HG03558 (cell line): ENCODE measurements at regions not wholly inside any gene's neighbourhood (a gene's known extent, or its start where the extent isn't known, plus 50 kb on each side); places are given as distances from the start of the nearest gene placed in this dataset.
"Not testable (repeated sequence)": the region's sequence is repeated elsewhere in the genome, so short reads cannot be mapped to it uniquely, and the experiment has no call there.

Source experiments
- ATAC-seq: cut with Tn5 transposase; IDR thresholded peaks from one replicate; pipeline ENCODE4 v1.9.1; 2021; ENCODE audit warnings: moderate number of reproducible peaks; ENCODE audit not compliant: unreplicated experiment; ENCODE audit errors: extremely low read depth

DNA sequence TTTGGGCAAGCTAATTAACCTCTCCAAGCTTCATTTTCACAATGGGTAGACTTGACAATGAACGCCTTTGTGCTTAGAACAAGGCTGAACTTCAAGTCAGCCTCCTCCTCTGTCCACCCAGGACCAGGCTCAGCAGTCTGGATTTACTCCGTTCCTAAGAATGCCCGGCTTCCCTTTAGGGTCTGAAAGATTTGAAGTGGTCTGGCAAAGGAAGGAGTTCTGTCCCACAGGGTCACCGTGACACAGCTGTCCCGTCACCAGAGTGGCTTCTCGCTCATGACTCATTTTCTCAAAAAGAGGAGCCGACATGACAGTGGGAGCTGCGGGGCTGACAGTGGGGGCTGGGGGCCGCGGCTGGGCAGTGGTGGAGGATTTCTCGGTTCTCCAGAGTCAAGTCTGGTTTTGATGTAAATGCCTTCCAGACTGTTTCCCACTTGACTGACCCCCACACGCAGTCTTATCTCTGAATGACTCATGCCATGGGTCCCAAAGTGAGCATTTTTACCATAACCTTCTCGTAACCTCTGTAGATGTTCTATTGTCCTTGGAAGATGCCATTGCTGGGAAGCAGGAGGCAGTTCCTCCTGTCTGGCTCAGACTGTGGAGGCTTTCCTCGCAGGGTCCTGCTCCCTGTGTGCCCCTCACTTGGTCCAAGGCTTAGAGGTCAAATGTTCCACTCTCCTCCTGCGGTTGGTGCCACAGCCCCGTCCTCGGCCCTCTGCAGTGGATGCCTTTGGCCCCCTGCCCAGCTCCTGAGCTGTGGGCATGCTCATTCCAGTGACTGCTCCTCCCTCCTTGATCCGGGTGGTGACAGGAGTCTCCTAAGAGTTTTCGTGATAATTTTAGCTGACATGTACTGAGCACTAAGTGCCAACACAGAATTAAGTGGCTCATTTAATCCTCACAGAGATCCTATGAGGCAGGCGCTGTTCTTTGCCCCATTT lies 253.1 kb downstream of the FNDC1 start:
- ATAC-seq: no peak

DNA sequence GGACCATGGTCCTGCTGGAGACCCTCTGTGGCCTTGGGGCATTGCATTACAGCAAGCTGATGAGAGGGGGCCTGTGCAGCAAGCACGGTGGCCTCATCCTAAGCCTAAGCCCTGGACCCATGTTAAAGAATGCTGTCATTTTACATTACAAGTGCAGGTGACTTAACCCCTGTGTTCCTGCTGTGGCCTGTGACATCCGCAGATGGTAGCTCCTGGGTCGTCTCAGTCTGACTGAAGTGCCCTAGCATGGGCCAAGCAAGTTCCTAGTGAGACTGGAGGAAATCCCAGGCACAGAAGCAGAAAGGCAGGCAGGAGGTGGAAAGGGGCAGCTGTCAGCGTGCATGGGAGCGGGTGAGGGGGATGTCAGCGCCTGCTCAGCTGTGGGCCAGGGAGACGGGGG lies 252.4 kb downstream of the FNDC1 start:
- no peak for ATAC-seq

DNA sequence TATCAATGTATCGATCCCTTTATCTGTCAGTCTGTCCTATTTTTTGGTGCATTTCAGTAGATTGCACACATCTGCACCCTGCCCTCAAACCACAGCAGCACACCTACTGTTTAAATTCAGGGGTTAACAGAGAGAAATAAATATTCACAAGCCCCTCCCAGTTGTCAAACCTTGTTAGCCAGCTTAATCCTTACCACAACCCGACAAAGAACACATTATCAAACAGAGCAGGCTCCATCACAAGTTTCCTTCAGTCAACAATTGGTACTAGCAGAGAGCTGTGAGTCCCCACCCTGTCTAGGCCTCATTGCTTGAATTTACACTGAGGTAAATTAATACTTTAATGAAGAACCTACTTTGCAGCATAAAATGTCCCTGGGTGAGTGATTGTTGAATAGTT lies 249.8 kb downstream of the FNDC1 start:
- no peak for ATAC-seq

DNA sequence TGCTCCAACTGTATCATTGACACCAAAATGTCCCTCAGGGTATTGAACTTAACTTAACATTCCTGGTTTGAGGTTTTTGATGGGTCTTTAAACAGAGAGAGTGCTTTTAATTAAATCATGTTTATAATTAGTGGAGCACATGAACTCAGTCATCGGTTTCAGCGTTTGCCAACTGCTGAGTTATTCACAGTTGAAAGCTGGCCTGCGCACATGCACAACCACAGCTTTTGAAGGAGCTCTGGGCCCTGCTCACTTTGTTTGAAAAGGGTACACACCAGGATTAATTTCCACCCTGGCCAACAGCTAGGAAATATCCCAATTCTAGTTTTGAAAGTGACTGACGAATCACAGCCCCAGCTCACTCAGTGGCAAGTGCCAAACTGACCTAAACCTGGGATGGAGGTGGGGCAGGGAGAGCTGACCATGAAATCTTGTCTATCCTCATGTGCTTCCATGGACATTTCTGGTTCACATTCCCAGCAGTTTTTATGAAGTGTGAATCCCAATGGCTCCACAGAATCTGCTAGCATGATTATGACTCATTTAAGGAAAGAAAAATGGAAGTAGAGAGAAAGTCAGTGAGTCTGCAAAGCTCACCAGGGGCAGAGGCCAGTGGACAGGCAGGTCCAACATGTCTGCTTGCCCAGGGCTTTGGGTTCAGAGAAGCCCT lies 247.8 kb downstream of the FNDC1 start:
- ATAC-seq: no peak

DNA sequence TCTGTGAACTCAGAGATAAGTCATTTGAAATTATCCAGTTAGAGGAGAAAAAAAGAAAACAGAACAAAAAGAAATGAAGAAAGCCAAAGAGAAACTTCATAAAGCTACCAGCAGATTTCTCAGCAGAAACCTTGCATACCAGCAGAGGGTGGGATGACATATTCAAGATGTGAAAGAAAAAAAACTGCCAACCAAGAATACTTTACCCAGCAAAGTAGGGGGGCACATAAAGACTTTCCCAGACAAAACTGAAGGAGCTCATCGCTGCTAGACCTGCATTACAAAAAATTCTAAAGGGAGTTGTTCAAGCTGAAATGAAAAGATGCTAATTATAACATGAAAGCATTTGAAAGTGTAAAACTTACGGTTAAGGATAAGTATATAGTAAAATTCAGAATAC lies 246.3 kb downstream of the FNDC1 start:
- no peak for ATAC-seq

DNA sequence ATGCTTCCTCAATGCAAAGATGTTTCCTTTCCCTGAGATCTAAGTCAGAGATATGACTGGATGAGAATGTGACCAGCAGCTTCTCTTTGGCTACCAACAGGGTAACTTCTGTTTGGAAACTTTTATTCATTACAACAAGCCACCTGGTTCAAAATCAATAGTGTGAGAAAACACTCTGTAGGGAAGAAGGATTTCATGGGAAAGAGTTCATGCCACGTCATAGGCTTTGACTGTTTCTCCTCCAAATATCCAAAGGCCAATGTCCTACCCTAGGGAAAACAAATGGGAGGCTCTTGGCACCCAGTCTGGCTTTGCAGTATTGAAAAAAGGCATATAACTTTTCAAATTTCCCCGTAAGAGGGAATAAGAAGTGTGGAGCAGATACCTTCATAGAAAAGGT lies 245.5 kb downstream of the FNDC1 start:
- no peak for ATAC-seq

DNA sequence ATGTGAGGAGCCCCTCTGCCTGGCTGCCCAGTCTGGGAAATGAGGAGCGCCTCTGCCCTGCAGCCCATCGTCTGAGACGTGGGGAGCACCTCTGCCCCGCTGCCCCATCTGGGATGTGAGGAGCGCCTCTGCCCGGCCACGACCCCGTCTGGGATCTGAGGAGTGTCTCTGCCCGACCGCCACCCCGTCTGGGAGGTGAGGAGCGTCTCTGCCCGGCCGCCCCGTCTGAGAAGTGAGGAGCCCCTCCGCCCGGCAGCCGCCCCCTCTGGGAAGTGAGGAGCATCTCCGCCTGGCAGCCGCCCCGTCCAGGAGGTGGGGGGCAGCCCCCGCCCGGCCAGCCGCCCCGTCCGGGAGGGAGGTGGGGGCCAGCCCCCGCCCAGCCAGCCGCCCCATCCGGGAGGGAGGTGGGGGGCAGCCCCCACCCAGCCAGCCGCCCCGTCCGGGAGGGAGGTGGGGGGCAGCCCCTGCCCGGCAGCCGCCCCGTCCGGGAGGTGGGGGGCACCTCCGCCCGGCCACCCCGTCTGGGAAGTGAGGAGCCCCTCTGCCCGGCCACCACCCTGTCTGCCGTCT lies 238.1 kb downstream of the FNDC1 start:
- not testable (repeated sequence) for ATAC-seq

DNA sequence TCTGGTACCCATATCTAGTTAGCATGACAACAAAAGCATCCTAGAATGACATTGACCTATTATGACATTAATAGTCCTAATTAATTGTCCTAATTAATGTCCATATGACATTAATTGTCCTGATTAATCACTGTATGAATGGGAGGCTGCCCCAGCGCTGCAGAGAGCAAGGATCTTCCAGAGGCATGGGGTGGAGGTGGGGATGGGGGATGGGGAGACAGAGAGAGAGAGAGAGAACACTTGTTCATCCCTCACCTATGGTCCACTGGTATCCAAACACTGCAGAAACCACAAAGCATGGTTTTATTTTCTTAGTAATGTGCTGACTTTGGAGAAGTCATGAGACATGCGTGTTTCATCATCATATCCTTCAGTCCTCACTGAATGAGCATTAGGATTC lies 235.1 kb downstream of the FNDC1 start:
- no peak for ATAC-seq

DNA sequence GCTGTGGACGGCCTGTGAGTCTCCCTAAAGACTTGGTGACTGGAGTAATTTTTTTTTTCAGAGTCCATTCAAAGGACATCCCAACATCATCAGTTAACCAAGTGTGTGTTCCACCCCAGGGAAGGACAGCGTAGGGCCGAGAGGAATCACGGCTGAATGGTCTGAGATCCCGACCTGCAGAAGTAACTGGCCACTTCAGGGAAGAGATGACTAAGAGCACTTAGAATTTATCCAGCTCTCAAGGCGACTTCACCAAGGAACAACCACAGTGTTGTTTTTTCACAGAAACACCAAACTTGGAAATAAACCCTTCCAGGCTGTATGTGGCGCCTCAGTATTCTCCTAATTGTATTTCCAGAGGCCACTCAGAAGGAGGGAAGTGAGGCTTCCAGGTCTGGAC lies 231.6 kb downstream of the FNDC1 start:
- ATAC-seq: no peak

DNA sequence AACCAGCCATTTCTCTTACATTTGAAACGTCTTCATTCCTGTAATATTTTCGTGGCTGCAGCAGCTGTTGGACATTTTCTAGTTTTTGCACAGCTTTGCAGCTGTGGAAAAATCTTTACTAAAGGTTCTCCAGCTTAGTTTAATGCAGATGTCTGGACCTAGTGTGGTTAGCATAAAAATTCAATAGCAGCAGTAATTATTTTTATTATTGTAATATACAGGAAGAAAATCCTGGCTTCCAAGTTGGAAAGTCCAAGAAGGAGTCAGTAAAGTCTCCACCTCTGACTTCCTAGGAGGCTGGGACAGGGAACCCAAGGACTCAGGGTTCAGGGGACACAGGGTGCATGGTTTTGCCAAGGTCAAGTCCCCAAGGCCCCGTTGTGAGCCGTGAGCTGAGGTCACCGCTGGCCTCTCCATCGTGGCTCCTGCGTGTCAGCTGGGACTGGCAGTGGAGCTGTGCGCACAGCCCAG lies 230.6 kb downstream of the FNDC1 start:
- no peak for ATAC-seq

DNA sequence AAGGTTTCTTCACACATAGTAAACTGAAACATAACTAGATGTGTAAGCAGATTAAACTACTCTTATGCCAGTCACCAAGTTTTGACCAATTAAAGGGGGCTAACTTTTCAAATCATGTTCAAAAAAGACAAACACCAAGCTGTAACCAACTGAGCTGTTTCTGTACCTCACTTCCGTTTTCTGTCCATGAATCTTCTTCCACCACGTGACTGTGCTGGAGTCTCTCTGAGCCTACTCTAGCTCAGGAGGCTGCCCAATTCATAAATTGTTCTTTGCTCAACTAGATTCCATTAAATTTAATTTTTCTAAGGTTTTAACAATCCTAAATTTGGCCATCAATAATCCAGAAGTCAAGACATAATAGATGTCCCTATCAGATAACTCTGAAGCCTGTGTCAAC lies 229.4 kb downstream of the FNDC1 start:
- no peak for ATAC-seq

DNA sequence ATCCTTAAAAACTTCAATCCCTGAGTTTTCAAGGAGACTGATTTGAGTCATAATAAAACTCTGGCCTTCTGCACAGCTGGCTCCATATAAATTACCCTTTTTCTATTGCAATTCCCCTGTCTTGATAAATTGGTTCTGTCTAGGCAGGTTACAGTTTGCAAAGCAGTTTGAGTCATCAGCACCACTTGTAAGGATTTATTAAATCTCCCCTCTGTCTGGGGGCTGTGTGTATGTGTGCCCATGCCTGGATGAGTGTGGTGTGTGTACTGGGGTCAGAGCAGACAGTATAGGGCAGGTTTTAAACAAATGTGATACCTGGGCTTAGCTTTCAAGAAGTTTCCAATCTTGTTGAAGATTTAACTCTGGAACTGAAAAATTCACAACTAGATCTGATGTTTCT lies 228.6 kb downstream of the FNDC1 start:
- ATAC-seq: no peak

DNA sequence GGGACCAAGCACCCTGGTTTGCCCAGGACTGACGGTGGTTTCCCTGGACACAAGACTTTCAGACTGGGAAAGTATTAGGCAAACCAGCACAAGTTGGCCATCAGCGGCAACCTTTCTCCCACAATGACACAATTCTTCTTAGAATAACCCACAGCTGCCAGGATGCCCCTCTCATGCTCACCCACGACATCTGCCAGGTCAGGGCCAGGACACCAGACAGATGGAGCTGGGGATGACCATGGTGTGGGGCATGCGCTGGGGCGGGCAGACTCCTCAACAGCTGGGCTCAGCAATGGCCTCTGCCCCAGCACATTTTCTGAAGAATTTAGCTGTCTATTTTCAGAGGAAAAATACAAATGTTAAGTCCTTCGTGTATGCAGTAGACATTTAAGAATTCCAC lies 226.4 kb downstream of the FNDC1 start:
- ATAC-seq: no peak

DNA sequence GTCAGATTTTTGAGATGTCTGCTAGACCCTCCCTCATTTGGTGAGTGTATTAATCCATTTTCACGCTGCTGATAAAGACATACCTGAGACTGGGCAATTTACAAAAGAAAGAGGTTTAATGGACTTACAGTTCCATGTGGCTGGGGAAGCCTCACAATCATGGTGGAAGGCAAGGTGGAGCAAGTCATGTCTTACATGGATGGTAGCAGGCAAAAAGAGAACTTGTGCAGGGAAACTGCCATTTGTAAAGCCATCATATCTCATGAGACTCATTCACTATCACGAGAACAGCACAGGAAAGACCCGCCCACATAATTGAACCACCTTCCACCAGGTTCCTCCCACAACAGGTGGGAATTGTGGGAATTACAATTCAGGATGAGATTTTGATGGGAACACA lies 223.5 kb downstream of the FNDC1 start:
- not testable (repeated sequence) for ATAC-seq

DNA sequence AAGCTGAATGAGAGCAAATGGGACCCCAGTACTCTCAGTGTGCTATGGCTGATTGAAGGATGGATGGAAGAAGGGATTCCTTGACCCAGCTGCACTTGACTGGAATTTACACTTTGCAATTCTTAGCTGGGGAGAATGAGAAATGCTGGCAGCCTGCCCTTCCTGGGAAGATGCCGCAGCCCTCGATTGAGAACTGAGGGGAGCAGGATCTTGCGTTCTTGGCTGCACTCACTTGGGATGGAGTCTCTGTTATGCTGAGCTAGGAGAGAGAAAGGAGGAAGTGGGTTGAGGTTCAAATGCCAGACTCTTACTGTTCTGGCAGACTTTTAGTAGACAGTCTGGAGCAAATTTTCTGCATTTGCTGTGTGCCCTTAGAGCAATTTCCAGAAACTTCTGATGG lies 221.2 kb downstream of the FNDC1 start:
- ATAC-seq: no peak

DNA sequence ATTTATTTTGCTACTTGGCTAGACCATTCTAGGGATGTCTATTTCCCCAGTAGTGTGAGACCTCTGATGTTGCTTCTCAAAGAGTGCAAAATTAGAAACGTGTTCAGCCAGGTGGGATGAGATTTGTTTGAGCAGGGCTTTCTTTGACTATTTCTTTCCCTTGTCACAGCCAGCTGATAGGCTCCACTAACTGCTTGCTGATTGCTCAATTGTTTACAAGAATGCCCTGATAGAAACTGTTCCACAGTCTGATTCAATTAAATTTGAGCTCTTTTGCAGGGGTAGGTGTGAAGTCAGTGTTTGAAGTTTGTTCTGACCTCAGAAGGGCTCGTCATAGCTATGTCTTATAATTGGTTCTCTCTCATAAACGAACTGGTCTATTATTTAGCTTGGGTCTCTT lies 220.5 kb downstream of the FNDC1 start:
- no peak for ATAC-seq

DNA sequence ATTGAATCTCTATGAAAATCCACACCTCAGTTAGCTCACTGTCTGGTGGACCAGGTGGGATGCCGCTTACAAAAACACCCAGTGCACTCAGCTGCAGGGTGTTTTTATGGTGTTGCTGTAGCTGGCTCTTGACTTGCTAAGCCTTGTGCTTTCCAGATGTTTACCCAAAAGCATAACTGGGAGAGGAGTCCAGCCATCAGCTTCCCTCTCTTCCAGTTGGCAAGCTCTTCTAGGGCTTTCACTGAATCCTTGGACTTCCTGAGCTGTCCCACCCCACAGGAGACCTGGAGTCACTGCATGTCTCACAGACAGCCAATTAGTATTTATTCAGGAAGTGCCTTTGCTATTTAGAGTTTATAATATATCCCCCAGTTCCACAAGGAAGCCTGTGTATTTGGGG lies 210.9 kb downstream of the FNDC1 start:
- no peak for ATAC-seq

DNA sequence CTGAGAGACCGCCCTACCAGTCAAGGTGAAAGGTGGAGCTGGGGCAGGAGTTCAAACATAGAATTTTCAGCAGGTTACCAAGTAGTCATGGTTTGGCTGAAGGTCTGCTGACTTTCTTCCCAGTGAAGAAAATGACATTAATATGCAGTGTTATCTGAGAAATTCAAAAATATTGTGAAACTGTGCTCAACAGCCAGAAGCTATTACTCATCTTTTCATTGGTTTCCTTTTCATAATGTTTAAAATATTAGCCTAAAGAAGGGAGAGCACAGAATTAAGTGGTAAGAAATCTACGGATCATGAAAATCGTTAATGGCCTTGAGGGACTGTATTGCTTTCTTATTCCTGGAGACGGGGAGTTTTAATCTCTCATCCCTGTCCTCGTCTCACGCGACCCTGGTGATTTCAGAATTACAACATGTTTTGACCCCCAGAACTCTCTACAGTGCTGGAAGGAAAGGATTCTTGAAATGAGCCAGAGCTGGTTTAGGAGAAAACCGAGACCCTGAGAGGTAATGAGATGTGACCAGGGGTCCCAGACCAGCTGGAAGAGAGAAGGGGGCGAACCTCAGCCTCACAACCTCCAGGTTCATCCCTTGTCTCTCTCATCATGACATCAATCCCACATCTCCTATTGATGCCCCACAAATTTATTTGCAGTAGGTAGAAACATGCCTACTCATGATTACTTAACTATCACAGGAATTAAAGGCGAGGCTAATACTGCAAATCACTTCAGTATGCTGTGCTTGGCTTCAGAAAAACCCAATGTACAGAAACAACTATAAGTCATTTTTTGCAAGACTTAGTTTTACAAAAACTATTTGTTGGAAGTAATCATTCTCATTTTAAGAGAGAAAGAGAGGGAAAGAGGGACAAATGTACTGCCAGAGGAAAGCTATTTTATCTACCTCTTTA lies 209.5 kb downstream of the FNDC1 start:
- ATAC-seq: no peak

DNA sequence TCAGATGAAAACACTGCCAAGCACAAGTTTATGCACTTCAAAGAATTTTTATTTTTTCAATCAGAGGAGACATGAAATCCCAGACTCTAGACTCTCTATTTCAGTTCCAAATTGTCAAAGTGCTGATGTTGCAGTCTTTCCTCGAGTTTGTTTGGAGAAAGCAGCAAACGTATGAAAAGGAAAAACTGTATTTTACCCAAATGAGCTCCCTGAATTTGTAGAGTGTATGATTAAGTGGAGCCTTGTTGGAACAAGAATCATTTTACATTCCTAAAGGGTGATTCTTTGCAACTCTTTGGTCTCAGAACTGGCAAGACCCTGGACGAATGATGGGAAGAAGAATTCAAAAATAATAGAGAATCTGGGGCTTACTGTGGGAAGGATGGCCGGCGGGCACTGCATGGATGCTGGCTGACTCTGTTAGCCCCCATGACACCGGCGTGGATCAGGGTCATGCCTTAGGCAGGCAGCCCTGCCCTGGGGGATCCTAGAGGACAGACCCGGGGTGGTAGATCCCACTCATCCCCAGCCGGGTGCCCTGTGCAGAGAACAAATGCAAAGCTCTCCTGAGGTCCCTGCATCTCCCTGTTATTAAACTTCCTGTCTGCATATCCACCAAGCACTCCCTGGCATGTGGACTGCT lies 207.4 kb downstream of the FNDC1 start:
- no peak for ATAC-seq

DNA sequence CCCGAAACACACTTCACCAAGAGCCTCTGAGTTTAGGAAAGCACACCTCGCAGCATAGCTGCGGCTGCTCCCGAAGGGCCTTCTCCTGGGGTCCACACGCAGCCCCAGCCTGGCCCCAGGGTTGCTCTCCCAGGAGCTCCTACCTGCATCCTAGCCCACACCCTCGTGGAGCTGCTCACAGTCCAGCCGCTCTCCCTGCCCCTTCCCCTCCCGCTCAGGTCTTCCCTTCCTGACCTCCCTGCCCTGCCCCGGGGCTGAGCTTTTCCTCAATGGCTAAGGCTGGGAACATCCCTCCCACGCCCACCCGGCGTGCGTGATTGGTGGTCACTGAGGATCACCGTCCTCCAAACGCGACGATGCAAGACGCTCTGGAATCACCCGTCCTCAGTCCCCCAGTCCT lies 205.8 kb downstream of the FNDC1 start:
- ATAC-seq: no peak
